D721Med (cell line): ENCODE measurements at regions not wholly inside any gene's neighbourhood (a gene's known extent, or its start where the extent isn't known, plus 50 kb on each side); places are given as distances from the start of the nearest gene placed in this dataset.

Source experiments
- DNase-seq: peaks from one replicate; pipeline ENCODE4 v3.0.0; 2011; ENCODE audit warnings: low spot score; ENCODE audit not compliant: insufficient read length
- FAIRE-seq: peaks from 2 replicates; lab custom pipeline; 2011; peaks lifted over from hg19 to GRCh38; lab: Jason Lieb, UNC
- TF ChIP-seq, protein P1 (sequence below): IDR thresholded peaks from 2 replicates; pipeline ENCODE4 v1.5.1; 2012; ENCODE audit warnings: mild to moderate bottlenecking, control low read depth; ENCODE audit not compliant: insufficient read depth; ENCODE audit errors: missing control alignments

- no peak for DNase-seq
Observed at GRCh38 chr1:199808110-199808870, 219.2 kb upstream of the NR5A2 start.

DNA sequence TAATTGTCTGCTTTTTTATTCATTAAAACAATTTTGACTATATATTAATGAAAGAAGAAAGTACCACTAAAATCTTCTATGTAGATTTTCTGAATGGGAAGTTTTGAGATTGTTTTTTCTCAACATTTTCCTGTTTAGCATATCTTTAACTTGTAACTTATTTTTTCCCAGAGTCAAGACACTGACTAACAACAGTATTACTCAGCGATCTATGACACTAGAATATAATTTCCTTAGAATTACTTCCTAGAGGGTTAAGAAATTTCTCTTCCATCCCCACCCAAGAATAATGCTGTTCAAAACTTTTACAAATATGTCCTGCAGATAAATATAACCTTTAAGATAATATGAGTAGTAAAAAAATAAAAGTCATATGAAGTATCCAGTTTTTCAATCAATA is 218.2 kb upstream of the NR5A2 start:
- FAIRE-seq: no peak

More at GRCh38 chr1:199808110-199808870, 219.2 kb upstream of the NR5A2 start:
- TF ChIP-seq, protein P1, sequence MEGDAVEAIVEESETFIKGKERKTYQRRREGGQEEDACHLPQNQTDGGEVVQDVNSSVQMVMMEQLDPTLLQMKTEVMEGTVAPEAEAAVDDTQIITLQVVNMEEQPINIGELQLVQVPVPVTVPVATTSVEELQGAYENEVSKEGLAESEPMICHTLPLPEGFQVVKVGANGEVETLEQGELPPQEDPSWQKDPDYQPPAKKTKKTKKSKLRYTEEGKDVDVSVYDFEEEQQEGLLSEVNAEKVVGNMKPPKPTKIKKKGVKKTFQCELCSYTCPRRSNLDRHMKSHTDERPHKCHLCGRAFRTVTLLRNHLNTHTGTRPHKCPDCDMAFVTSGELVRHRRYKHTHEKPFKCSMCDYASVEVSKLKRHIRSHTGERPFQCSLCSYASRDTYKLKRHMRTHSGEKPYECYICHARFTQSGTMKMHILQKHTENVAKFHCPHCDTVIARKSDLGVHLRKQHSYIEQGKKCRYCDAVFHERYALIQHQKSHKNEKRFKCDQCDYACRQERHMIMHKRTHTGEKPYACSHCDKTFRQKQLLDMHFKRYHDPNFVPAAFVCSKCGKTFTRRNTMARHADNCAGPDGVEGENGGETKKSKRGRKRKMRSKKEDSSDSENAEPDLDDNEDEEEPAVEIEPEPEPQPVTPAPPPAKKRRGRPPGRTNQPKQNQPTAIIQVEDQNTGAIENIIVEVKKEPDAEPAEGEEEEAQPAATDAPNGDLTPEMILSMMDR: no peak
- FAIRE-seq: no peak

GRCh38 chr1:199811163-199811562 is 216.3 kb upstream of the NR5A2 start:
- TF ChIP-seq, protein P1: no peak

More for the DNA sequence above, 218.2 kb upstream of the NR5A2 start:
- DNase-seq: no peak
- TF ChIP-seq, protein P1: no peak

GRCh38 chr1:199813198-199813597 is 214.3 kb upstream of the NR5A2 start:
- DNase-seq (no peak), FAIRE-seq (no peak)
- TF ChIP-seq, protein P1: no peak

More at GRCh38 chr1:199811163-199811562, 216.3 kb upstream of the NR5A2 start:
- FAIRE-seq: no peak
- no peak for DNase-seq

GRCh38 chr1:199815947-199816346 is 211.6 kb upstream of the NR5A2 start:
- FAIRE-seq: no peak
- TF ChIP-seq, protein P1: no peak
- DNase-seq: no peak

- FAIRE-seq: no peak
- TF ChIP-seq, protein P1: no peak
- no peak for DNase-seq
Observed at GRCh38 chr1:199817266-199817665, 210.2 kb upstream of the NR5A2 start.

DNA sequence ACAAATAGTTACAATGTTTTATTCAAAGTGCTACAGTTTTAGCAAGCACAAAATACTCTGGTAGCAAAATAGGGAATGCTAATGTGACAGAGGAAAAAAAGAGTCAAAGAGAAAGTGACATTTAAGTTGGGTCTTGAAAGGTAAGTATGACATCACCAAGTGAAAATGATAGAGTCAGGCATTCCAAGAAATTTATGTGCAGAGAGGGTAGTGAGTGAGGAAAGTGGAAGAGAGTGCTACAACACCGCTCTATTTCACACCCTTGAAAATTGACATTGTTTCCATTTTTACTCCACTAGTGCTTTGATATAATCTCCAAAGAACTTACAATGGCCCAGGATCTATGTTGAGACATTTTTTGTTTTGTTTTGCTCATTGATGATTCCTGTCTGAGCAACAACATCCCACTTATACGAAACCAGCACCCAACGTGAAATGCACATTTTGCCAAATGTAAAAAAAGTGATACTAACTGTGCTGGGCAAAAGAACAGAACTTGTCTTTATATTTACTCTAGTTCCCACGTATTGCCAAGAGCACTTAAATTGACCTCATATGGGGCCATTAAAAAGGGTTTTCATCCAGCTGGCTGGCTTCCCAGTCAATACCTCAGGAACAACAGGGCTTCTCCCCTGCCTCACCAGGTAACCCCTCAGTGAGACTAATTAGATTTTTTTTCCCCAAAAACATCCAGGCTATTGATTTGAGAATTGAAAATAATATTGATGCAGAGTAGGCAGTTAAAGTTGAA is 206.3 kb upstream of the NR5A2 start:
- DNase-seq (no peak), FAIRE-seq (no peak)

More for the DNA sequence above, 206.3 kb upstream of the NR5A2 start:
- TF ChIP-seq, protein P1: no peak
